Bronchial epithelial cell (primary cell): ENCODE measurements at regions not wholly inside any gene's neighbourhood (a gene's known extent, or its start where the extent isn't known, plus 50 kb on each side); places are given as distances from the start of the nearest gene placed in this dataset.

Source experiments
- DNase-seq: peaks from one replicate; pipeline ENCODE4 v3.0.0-alpha.2; 2010; ENCODE audit warnings: low read depth
- FAIRE-seq: peaks from 2 replicates; lab custom pipeline; 2011; peaks lifted over from hg19 to GRCh38; lab: Jason Lieb, UNC
- H3K27me3 ChIP-seq: 2 replicates; pipeline ENCODE4 v1.5.1; 2011; ENCODE audit warnings: low read length; ENCODE audit not compliant: control insufficient read depth, insufficient read depth
- H3K36me3 ChIP-seq: 2 replicates; pipeline ENCODE4 v1.5.1; 2011; ENCODE audit warnings: low read length; ENCODE audit not compliant: control insufficient read depth, insufficient read depth
- H3K4me3 ChIP-seq: 2 replicates; pipeline ENCODE4 v1.5.1; 2011; ENCODE audit warnings: mild to moderate bottlenecking, low read depth, low read length, control low read depth
- CTCF ChIP-seq: IDR thresholded peaks from 2 replicates; pipeline ENCODE4 v1.5.1; 2011; ENCODE audit warnings: mild to moderate bottlenecking, moderate library complexity, low read length, control low read depth, inconsistent platforms; ENCODE audit not compliant: insufficient read depth, severe bottlenecking

- Histone ChIP-seq H3K4me3 (peak overlapping the region; percentile 46), H3K36me3 (peaks cover 4% of the 10 kb centered on the region), H3K27me3 (no peaks in the 10 kb centered on the region)
- TF ChIP-seq CTCF, result no peak
- DNase-seq (no peak), FAIRE-seq (peak; percentile 43)
Measured at GRCh38 chr22:46043816-46044620, 67.1 kb upstream of the WNT7B start.

- no peak for TF ChIP-seq CTCF
- FAIRE-seq (no peak), DNase-seq (no peak)
- peaks cover 4% of the 10 kb centered on the region for H3K36me3 ChIP-seq
- H3K27me3 ChIP-seq, result no peaks in the 10 kb centered on the region
- peak overlapping the region; percentile 46 for H3K4me3 ChIP-seq
Measured at GRCh38 chr22:46044621-46045458, 67.9 kb upstream of the WNT7B start.

GRCh38 chr22:46045459-46046298 lies 68.7 kb upstream of the WNT7B start:
- FAIRE-seq, result no peak
- H3K36me3 ChIP-seq, result peaks cover 2% of the 10 kb centered on the region
- TF ChIP-seq CTCF, result no peak
- no peaks in the 10 kb centered on the region for H3K27me3 ChIP-seq
- H3K4me3 ChIP-seq, result peak overlapping the region; percentile 46
- DNase-seq, result no peak

- no peaks in the 10 kb centered on the region for H3K27me3 ChIP-seq
- no peak for FAIRE-seq
- no peak for DNase-seq
- no peak overlapping the region for H3K4me3 ChIP-seq
- H3K36me3 ChIP-seq, result peaks cover 2% of the 10 kb centered on the region
- TF ChIP-seq CTCF, result no peak
Measured at GRCh38 chr22:46046299-46046685, 69.3 kb upstream of the WNT7B start.

- Histone ChIP-seq H3K27me3 (no peaks in the 10 kb centered on the region), H3K4me3 (no peak overlapping the region), H3K36me3 (peaks cover 2% of the 10 kb centered on the region)
- TF ChIP-seq CTCF, result no peak
- peak; percentile 73 for FAIRE-seq
- DNase-seq, result no peak
Measured at GRCh38 chr22:46047226-46047625, 70.3 kb upstream of the WNT7B start.
